ENCODE measurements at regions not wholly inside any gene's neighbourhood (a gene's known extent, or its start where the extent isn't known, plus 50 kb on each side); places are given as distances from the start of the nearest gene placed in this dataset.

GRCh38 chr2:5379811-5380210 is 312.4 kb upstream of the SOX11 start:
- no peak for DNase-seq (ENCODE audit: low read depth, low spot score)
- SMC1A ChIA-PET (ENCODE audit: uncharacterized antibody, unreplicated experiment): no interaction called here
- RAD21 ChIA-PET (ENCODE audit: unreplicated experiment): no interaction called here
- H3K79me2 ChIP-seq (ENCODE audit: control insufficient read depth, insufficient read depth, low read length): no peaks in the 10 kb centered on the region
- no TSS peak for BruUV-seq (replicated peaks)
- TF ChIP-seq CBX3 (IDR thresholded peaks at IDR 0.05; ENCODE audit: borderline replicate concordance, low read depth): no peak
- no peaks in the 10 kb centered on the region for H3K36me3 ChIP-seq (ENCODE audit: control insufficient read depth in 2 of 2, insufficient read depth in 2 of 2, low read length in 1 of 2)
- no peaks in the 10 kb centered on the region for H3K27me3 ChIP-seq (replicated peaks in 1 of 2; ENCODE audit: control insufficient read depth in 2 of 2, insufficient read depth in 2 of 2, low read length in 1 of 2)
- no peak overlapping the region for H3K9ac ChIP-seq (ENCODE audit: control insufficient read depth, insufficient read depth, low read length)
- in situ Hi-C loops (cut with MboI) (no loop called here), intact Hi-C loops (cut with micrococcal nuclease; ENCODE audit: unreplicated experiment) (no loop called here)
- H3K9me3 ChIP-seq (replicated peaks; ENCODE audit: control insufficient read depth, insufficient read depth, low read length): no peaks in the 10 kb centered on the region
- CTCF ChIA-PET: no interaction called here
- no peak overlapping the region for H3K4me2 ChIP-seq (ENCODE audit: control insufficient read depth, insufficient read depth)
- H3K27ac ChIP-seq (ENCODE audit: control insufficient read depth, insufficient read depth): no peak overlapping the region
- ATAC-seq: no peak
- H4K20me1 ChIP-seq (ENCODE audit: control insufficient read depth, insufficient read depth): no peaks in the 10 kb centered on the region
- 0% methylated on average over 1 of the region's 1 CpG for WGBS (ENCODE audit: insufficient coverage, insufficient replicate concordance, low lambda C conversion rate, missing lambda C conversion rate)
- POLR2A ChIA-PET: no interaction called here
- H3K4me1 ChIP-seq (ENCODE audit: control insufficient read depth, insufficient read depth, low read length): no peaks in the 10 kb centered on the region
- H3K4me3 ChIP-seq: no peak overlapping the region
- no peak for FAIRE-seq
- no peak overlapping the region for H2AFZ ChIP-seq (ENCODE audit: control insufficient read depth, low read depth, low read length)

- CTCF ChIA-PET: no interaction called here
- in situ Hi-C loops (cut with MboI): no loop called here
- no peak for DNase-seq (ENCODE audit: low read depth, low spot score)
- RAD21 ChIA-PET (ENCODE audit: unreplicated experiment): no interaction called here
- H3K27ac ChIP-seq (ENCODE audit: control insufficient read depth, insufficient read depth): no peak overlapping the region
- no peaks in the 10 kb centered on the region for H3K4me1 ChIP-seq (ENCODE audit: control insufficient read depth, insufficient read depth, low read length)
- SMC1A ChIA-PET (ENCODE audit: uncharacterized antibody, unreplicated experiment): no interaction called here
- WGBS (ENCODE audit: insufficient coverage, insufficient replicate concordance, low lambda C conversion rate, missing lambda C conversion rate): 33% methylated on average over 3 of the region's 3 CpGs
- H3K9ac ChIP-seq (ENCODE audit: control insufficient read depth, insufficient read depth, low read length): no peak overlapping the region
- H3K9me3 ChIP-seq (replicated peaks; ENCODE audit: control insufficient read depth, insufficient read depth, low read length): no peaks in the 10 kb centered on the region
- ATAC-seq: no peak
- H3K79me2 ChIP-seq (ENCODE audit: control insufficient read depth, insufficient read depth, low read length): no peaks in the 10 kb centered on the region
- POLR2A ChIA-PET: no interaction called here
- no peaks in the 10 kb centered on the region for H3K36me3 ChIP-seq (ENCODE audit: control insufficient read depth in 2 of 2, insufficient read depth in 2 of 2, low read length in 1 of 2)
- FAIRE-seq: no peak
- H3K4me3 ChIP-seq: no peak overlapping the region
- H3K27me3 ChIP-seq (replicated peaks in 1 of 2; ENCODE audit: control insufficient read depth in 2 of 2, insufficient read depth in 2 of 2, low read length in 1 of 2): no peaks in the 10 kb centered on the region
- no TSS peak for BruUV-seq (replicated peaks)
- no peak overlapping the region for H2AFZ ChIP-seq (ENCODE audit: control insufficient read depth, low read depth, low read length)
- intact Hi-C loops (cut with micrococcal nuclease; ENCODE audit: unreplicated experiment): no loop called here
- H3K4me2 ChIP-seq (ENCODE audit: control insufficient read depth, insufficient read depth): no peak overlapping the region
- H4K20me1 ChIP-seq (ENCODE audit: control insufficient read depth, insufficient read depth): no peaks in the 10 kb centered on the region
- TF ChIP-seq POLR2AphosphoS2 (IDR thresholded peaks at IDR 0.05; ENCODE audit: low read depth, low read length): no peak
- no peak for TF ChIP-seq MTA3 (IDR thresholded peaks at IDR 0.05; ENCODE audit: borderline replicate concordance, low read length)
- TF ChIP-seq WRNIP1 (IDR thresholded peaks at IDR 0.05; ENCODE audit: borderline replicate concordance, low read depth, low read length): no peak
- TF ChIP-seq SP1 (IDR thresholded peaks at IDR 0.05; ENCODE audit: low read depth, low read length): no peak
- no peak for TF ChIP-seq PAX8 (IDR thresholded peaks at IDR 0.05)
- no peak for TF ChIP-seq IKZF2 (IDR thresholded peaks at IDR 0.05)
- TF ChIP-seq TCF3 (IDR thresholded peaks at IDR 0.05; ENCODE audit: borderline replicate concordance, insufficient read depth, low read depth, low read length): no peak
- TF ChIP-seq FOXK2 (IDR thresholded peaks at IDR 0.05): no peak
- TF ChIP-seq, protein P1, sequence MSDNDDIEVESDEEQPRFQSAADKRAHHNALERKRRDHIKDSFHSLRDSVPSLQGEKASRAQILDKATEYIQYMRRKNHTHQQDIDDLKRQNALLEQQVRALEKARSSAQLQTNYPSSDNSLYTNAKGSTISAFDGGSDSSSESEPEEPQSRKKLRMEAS (IDR thresholded peaks at IDR 0.05; ENCODE audit: low read depth, low read length): no peak
- TF ChIP-seq SIN3A (IDR thresholded peaks at IDR 0.05; ENCODE audit: low read depth, low read length): no peak
- TF ChIP-seq MYC (IDR thresholded peaks at IDR 0.05; ENCODE audit: insufficient read depth, insufficient read length, insufficient replicate concordance, low read length, severe bottlenecking): no peak
- no peak for TF ChIP-seq PKNOX1 (IDR thresholded peaks at IDR 0.05)
- no peak for TF ChIP-seq CEBPZ (IDR thresholded peaks at IDR 0.05; ENCODE audit: low read depth, low read length)
- no peak for TF ChIP-seq BACH1 (IDR thresholded peaks at IDR 0.05; ENCODE audit: borderline replicate concordance)
These were observed 306.6 kb upstream of the SOX11 start for GRCh38 chr2:5385596-5385995.

Data from GM12878 (cell line).